Activated CD4-positive, alpha-beta T cell treated with anti-CD3 and anti-CD28 coated beads for 1 hour (primary cell): ENCODE measurements at regions not wholly inside any gene's neighbourhood (a gene's known extent, or its start where the extent isn't known, plus 50 kb on each side); places are given as distances from the start of the nearest gene placed in this dataset.

Experiments
- DNase-seq: peaks from one replicate; pipeline ENCODE4 v3.0.0-alpha.2; 2020

DNA sequence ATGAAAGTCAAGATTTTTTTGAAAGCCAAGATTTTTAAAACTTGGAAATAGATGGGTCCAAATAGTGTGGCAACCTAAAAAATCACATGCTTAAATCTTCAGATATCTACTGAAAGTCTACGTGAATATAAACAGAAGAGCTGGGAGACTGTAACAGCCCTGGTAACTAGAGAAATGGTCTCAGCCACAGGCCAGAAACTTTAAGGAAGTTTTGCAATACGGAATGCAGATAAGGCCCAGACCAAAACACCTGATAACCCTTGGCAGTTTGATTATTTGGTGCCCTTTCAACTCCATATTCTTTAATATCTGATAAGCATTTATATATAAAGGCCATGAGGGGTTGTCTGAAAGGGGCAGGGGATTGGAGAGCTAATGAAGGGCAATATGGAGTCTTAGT lies 537.3 kb upstream of the TGFBR2 start:
- DNase-seq, result no peak

DNA sequence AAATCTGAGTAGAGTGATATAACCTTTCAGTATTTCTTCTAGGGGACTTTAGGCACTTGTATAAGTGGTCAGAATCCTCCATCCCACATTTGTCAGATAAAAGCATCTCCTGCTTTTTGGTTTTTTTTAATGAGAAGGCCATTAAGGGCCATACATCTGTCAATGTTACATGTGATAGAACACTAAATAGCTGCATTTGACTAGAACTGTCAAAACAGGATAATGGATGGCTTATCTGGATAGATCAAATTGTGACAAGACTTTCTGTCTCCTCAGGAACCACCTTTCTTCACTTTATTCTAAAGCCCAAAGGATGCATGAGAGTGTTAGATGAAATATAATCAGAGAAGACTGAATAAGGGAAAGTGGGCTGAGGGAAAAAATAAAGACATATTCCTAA lies 533.4 kb upstream of the TGFBR2 start:
- DNase-seq, result no peak

DNA sequence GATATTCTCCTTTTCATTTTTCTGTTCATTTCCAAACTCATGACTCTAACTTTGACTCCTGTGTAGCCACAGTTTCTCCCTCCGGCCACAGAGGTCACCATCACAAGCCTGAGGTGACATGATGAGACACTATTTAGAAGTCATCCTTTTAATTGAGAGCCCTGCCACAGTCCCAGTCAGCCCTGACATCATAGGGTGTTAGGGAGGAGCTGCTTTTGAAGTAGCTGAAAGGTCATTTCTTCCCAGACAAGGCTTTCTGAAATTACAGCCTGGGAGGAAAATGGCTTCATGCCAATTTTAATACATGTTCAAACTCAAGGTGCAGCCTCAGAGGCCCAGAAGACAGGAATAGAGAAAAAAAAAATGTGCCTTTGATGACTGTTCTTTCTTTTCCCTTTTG lies 532.8 kb upstream of the TGFBR2 start:
- no peak for DNase-seq

DNA sequence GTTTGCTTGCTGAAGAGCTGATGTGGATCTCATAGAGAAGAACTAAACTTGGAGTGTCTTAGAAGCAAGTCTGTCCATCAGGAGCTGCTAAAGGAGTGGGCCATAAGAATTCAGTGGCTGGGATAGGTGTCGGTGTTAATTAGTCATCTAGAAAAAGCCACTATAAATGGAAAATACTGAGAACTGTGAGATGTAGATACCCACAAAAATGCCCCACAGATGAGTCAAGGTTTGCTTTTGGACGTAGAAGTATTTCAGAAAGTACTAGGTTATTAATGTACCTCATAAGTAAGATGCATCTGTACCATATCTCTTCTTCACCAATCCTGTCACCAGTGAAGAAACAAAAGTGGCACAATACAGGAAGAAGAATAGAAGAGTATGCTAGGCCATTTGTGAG lies 530.9 kb upstream of the TGFBR2 start:
- DNase-seq, result no peak

DNA sequence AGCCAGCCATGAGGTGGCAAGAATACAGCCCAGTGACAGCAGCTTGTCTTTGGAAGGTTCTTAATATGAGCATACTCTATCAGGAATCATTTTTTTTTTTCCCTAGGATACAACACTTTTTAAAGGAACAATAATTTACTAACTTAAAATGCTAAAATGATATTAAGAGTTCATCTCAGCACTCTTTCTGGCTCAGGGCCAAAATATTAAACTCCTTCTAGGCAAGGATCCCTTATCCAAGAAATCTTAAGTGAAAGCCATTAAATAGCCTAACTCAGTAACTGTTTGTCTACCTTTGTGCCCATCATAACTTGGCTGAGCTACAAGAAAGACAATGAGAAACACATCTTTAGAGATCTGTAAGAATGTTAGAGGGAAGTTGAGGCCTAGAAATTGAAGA lies 529.5 kb upstream of the TGFBR2 start:
- DNase-seq, result no peak

DNA sequence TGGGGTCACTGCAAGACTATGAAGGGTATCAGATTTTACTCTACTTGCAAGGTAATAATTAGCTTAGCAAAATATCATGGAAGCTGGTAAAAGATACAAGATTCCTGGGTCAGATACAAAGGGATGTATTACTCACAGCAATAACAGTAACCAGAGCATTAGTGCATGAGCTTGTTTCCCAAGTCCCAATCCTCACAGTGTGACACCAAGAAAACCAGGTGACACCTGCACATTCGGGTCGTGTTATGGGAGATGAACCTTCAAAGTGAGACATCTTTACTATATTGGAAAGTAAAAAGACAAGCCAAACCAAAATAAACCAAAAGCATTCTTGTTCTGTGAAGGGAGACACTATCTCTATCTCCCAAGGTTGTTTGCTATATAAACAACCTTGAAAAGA lies 528.7 kb upstream of the TGFBR2 start:
- DNase-seq, result no peak

DNA sequence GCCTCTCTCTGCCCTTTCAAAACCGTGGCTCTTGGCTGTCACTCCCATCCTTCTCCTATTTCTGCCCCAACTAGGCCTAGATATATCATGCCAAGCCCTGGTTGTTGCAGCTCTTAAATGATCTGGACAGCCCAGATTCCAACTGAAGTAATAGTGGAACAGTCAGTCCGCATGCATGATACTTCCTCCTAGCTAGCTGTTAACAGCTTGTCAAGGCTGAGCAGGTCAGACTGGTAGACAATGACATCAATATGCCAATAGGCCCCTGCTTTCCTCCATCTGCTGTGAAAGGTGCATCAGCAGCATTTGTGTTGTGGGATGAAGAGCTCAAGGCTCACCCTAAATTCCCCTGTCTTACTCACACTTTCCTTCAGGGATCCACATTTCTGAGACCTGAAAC lies 527.7 kb upstream of the TGFBR2 start:
- no peak for DNase-seq

DNA sequence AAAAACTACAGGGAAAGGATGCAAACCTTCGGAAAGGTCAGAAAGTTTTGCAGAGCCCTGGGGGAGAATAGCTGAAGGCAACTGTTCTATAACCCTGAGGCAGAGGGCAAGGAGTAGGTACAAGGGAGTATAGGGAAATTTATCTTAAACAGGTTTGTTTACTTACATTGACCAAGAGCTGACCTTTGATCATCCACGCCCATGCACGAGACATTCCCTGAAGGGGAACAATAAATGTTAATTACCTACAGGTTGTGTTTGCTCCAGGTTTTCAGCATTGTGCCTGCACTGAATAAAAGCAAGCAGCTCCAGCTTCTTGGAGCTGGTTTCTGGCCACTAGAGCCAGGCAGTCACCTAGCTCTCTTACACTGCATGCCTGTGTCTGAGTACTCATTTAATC lies 524.5 kb upstream of the TGFBR2 start:
- DNase-seq, result no peak

DNA sequence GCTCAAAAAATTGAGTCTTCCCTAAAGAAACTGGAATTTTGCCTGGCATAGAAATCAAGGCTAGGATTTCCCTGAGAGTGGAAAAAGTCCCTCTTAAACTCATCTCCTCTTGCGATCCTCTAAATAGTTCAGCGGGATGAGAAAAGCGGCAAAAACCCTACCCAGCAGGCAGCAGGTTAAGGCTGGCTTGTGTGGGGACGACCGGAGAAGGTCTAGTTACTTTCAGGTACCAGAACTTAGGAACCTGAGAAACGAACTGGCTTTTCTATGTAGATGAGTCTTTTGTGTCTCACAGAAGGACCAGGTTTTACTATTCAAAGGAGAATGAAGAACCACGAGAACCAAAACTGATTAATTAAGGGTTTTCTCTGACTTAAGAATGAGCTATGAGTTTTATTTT lies 523.7 kb upstream of the TGFBR2 start:
- no peak for DNase-seq

DNA sequence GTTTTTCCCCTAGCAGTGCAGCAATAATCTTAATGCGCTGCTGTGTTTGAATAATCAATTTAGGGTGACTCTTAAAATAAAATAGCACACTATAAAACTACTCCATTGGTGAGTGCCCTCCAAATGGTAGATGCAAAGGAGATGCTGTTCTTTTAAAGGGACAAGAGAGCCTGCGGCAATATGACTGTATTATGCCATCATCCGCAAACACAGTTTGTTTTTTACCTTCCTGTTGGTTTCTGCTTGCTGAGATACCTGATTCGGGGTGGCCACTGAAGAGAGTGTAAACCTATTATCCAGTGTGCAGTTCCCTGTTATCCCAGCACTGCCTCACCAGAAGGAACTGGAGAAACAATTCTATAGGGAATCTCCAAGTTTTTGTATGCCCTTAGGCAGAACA lies 523.1 kb upstream of the TGFBR2 start:
- DNase-seq, result no peak

DNA sequence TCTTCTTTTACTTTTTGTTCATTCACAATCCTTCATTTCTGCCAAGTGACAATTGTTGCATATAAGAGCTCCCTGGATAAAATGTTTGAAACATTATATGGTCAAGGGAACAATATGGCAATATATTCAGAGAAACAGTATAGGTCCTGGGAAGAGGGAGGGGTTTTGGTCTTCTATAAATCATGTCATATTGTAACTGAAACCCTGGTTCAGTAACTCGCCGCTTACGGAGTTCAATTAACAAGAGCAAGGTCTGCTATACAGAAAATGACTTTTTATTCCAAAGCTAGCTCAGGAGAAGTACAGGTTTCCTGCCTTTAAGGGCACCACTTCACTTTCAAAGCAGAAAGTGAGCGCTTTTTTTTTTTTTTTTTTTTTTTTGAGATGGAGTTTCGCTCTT lies 522.1 kb upstream of the TGFBR2 start:
- DNase-seq, result no peak

DNA sequence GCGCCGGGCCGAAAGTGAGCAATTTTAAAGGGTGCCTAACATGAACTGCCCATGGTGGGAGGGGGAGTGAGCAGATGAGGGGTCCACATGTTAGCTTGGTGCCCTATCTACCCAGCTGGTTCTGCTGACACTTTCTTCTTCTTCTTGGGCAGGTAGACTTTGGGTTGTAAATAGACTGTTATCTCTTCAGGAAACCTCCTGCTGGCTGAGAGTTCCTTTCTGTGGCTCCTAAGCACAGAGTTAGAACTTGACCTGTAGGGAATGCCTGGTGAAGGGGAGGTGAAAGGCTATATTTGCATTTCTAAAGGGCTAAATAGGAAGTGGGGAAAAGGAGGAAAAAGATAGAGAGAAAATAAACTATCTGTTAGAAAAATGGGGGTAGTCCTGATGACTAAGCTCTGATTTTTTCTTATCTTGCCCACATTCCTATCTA lies 521.4 kb upstream of the TGFBR2 start:
- DNase-seq, result no peak

DNA sequence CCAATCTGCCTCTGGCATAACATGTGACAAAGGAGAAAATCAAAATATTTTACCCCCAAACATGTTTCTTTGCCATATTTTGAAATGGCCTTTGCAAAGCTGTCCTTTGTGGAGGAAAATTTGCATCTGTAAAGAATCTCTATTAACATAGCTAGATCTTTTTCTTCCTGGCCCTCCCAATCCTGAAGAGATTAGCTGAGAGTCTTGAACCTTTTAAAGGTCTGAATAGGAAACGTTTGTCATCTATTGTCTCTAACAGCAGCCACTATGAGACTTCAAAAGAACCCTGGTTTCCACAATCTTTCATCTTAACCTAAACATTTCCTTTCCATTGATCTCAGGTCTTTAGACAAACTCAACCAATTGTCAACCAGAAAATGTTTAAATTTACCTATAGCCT lies 520.9 kb upstream of the TGFBR2 start:
- DNase-seq, result no peak

DNA sequence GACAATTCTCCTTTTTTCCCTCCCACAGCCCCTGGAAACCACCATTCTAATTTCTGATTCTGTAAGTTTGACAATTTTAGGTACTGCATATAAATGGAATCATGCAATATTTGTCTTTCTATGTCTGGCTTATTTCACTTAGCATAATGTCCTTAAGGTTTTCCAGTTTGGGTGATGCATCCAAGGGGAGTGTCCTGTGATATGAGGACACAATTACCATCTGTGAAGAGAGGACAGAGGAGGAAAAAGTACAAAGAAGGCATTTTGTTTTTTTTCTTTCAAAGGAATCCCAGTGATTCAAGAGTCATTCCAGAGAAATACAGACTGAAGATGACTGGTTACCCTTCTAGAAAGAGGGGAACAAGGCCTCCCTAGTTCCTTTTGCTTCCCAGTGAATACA lies 514.7 kb upstream of the TGFBR2 start:
- DNase-seq, result no peak

DNA sequence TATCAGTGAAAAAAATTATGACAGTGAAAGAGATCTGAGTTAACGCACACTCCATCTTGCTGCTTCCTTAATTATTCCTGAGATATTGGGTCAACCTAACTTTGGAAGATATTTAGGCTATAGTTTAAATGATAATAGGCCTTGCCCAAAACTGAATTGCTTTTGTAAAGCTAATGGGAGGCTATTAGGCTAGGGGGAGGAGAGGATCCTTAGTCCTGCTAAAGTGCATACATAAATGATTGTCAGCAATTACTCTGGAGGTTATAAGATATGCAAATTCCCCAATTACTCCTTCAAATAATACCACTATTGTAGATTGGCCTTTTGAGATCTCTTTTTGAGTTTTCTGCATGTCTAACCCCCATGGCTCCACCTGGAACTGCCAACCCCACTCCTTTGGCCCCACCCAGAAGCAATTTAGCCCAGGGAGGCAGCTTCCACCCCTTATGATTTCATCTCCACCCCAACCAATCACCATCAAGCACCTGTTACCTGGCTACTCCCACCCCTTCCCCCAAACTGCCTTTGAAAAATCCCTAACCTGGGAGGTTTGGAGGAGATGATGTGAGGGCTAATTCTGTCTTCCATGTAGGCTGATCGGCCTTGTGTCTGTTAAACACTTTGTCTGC lies 509.3 kb upstream of the TGFBR2 start:
- DNase-seq, result no peak

DNA sequence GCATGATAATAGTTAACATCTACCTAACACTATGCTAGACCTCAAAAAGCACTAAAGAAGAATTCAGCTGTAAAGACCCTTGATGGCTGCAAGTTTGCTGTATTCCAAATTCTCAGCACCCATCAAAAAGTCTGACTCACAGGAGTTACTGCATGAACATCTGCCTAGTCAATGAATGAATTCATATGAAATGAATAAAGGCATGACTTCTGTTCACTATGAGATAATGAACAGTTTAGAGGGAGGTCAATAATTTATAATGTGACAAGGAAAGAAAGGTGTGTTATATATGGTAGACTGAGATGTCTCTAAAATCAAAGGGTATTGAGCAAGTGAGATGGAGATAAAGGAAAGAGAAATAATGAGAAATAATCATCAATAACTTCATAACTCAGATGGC lies 508.2 kb upstream of the TGFBR2 start:
- no peak for DNase-seq

DNA sequence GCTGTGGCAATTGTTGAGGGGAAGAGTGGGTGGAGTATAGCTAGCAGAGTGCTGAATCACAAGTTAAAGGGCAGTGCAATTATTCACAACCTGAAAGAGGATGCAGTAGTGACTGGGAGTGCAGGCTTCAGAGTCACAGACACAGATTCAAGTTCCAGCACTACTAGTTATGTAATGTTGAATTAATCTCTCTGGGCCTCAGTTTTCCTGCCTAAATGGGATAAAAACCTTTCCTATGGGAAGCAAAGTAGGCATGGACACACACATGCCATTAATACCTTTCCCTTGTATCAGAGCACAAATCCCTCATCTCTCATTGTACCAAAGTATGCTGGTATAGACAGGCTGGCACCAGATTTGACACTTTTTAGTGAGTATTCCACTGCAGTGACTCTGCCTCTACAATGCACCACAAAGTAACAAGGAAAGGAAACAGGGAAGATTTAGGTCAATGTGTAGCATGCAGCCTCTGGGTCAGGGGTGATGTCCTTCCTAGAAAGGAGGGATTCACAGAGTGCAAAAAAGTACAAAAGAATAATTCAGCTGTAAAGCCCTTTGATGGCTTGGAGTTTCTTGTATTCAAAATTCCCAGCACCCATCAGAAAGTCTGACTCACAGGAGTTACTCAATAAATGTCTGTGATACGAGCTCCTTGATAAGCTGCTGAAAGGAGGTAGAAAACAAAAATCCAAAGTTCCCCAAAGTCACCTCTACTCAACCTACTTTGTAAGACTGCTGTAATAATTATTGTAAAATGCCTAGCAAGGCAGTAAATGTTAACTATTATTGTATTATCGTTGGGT lies 507.5 kb upstream of the TGFBR2 start:
- DNase-seq, result no peak

DNA sequence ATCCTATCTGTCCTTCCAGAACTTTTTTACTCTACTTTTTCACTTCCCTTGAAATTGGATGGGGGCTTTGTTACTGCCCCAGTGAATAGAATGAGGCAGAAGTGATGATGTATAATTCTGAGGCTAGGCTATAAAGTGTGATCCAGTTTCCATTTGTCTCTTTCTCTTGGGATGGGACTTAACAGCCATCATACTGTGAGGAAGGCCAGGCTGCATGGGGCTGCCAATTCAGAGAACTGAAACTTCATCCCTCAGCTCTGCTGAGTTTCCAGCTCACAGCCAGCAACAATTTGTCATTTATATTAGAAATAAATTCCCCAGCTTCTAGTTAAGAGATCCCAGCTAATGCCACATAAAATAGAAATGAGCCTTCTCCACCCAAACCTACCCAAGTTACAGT lies 504.0 kb upstream of the TGFBR2 start:
- no peak for DNase-seq

DNA sequence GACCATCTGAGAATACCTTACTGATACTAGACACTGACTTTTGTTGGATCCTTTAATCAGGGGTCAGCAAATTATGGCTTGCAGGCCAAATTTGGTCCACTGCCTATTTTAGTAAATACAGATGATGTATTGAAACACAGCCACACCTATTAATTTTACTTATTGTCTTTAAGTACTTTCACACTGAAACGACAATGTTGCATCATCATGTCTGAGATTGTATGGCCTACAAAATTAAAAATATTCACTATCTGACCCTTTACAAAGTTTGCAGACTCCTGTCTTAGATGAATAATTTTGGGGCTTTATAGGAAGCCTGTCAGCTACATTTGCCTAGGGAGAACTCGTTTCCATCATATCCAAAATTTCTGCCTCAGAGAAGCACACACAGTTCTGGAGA lies 503.2 kb upstream of the TGFBR2 start:
- no peak for DNase-seq

DNA sequence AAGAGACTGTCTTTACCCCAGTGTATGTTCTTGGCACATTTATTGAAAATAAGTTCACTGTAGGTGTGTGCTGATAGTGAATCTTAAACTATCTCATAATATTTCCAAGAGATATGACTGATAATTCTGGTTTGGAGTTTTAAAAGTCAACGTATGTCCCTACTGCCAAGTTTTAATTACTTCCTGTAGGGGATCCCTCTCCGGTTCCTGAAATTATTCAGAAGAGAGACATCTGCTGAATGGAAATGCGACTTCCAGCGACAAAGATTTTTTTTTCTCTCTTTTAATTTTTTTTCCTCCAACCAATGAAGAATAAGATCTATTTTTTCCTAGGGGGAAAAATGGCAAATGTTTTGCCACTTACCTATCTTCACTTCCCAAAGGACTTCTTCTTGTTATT lies 498.9 kb upstream of the TGFBR2 start:
- DNase-seq, result no peak

DNA sequence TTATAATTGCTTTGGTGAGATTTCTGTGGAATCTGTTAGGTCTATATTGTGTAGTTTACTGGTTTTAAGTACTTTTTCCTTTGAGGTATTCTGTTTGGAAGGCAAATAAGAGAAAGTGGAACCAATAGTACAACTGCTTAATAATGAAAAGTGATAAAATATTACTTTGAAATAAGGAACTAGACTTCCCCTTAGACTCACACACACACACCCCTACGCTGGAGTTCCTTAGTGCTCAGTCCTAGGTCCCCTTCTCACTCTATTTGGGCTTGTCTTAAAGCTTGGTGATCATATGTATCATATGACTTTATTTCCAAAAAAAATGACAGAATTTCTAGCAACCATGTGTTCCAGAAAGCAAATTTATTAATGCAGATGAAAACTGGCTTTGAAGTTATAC lies 494.0 kb upstream of the TGFBR2 start:
- no peak for DNase-seq

DNA sequence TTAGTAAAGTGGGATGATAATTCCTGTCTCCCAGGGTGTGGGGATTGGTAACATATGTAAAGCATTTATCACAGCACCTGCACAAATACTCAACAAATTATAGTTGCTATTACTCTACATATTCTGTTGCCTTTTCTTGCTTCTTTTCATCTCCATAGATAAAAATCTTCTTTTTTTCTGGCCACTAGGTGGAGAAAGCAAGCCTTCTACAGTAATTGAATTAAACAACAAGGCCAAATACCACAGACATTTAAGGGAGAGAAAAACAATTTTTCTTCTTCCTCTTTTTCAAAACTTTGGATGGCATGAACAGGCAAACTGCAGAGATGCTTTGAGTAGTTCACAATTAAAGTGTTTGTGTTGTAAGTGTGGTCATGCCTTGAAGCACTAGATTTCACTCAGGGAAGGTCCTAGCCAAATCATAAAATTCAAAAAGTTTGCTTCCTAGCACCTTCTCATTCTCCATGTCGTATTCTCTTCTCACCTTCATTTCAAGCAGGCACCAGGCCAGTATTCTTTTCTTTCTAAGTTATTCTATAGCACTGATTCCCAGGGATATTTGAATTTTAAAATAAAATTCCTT lies 493.4 kb upstream of the TGFBR2 start:
- no peak for DNase-seq

DNA sequence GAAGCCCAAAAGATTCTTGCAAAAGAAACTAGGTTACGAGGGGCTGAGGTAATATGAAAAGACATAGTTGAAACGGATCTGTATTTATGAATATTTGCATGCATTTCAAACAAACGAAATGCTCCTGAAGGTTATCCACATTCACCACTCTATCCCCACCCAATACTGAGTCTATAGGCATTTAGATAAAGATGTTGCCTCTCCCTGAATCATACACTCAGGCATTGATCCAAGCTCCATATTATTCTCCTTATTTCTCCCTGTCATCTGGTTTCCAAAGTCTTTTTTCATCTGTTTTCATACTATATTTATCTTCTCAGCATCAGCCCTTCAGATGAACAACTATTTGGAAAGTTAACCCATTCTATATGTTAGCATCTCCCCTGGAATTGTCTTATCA lies 492.5 kb upstream of the TGFBR2 start:
- no peak for DNase-seq

DNA sequence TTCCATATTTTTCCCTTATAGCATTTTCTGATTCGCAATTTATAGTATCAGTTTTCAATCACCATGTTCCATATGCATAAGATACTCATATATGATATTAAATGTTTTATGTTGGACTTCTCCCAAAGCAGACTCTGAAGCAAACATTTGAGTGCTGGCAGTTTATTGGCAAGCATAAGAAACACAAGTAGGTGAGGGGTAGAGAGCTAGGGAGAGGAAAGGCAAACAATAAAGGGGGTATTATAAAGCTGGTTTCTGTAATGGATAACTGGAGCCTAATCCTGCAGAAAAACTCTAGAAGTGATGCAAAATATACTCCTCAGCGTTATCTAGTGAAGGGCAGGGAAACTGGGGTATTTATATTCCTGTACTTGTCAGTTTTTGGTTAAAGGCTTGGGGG lies 491.5 kb upstream of the TGFBR2 start:
- no peak for DNase-seq

DNA sequence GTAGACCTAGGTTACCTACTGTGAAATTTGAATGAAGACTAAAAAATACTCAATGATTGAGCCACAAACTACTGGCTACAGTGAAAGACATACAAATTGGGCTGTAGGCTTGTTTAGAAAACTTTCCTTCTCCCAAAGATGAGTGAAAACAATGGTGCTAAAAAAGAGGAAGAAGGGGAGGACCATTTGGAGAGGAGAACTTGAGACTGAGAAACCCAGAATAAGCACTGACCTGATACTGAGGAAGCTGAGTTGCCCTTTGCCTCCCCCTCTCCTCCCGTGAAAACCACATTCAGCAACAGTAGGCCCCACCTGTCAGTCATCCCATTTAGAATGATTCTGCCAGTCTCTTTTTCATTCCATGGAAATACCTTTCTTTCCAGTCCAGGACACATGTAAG lies 484.0 kb upstream of the TGFBR2 start:
- no peak for DNase-seq
